ENCODE measurements at regions not wholly inside any gene's neighbourhood (a gene's known extent, or its start where the extent isn't known, plus 50 kb on each side); places are given as distances from the start of the nearest gene placed in this dataset.

GRCh38 chr14:44372231-44372630 is 134.9 kb downstream of the FSCB start:
- H3K9me3 ChIP-seq (ENCODE audit: control extremely low read depth in 1 of 3, control insufficient read depth in 2 of 3, insufficient read depth in 1 of 3, low read length in 2 of 3) = peaks cover 0 to 7% (median 6%) of the 10 kb centered on the region in 3 donors
- Mint-ChIP-seq H3K27ac (no peak overlapping the region), H3K4me1 (no peaks in the 10 kb centered on the region), H3K4me3 (no peak overlapping the region), H3K9me3 (ENCODE audit: insufficient read depth) (peaks cover 6% of the 10 kb centered on the region), H3K27me3 (no peaks in the 10 kb centered on the region)
- ATAC-seq (ENCODE audit: low read depth) (no peak), DNase-seq (no peak)
- no peak overlapping the region for H2AFZ ChIP-seq (ENCODE audit: insufficient read depth, low read depth, low read length, poor library complexity, severe bottlenecking)
- no peak overlapping the region for H3K27ac ChIP-seq (ENCODE audit: low read length in 2 of 2)
- H3K4me3 ChIP-seq (ENCODE audit: control extremely low read depth in 1 of 5, extremely low read depth in 1 of 5, insufficient read depth in 1 of 5, low read depth in 2 of 5, low read length in 4 of 5) = no peak overlapping the region
- no peak overlapping the region for H3K9ac ChIP-seq (ENCODE audit: low read length)
- H3K36me3 ChIP-seq (replicated peaks in 1 of 2; ENCODE audit: control extremely low read depth in 1 of 2, control insufficient read depth in 1 of 2, extremely low read depth in 1 of 2, insufficient read depth in 2 of 2, low read length in 1 of 2) = no peaks in the 10 kb centered on the region
- CTCF ChIA-PET = no interaction called here
- POLR2A ChIA-PET = no interaction called here
- no peaks in the 10 kb centered on the region for H3K27me3 ChIP-seq (replicated peaks in 1 of 4; ENCODE audit: control extremely low read depth in 1 of 4, control insufficient read depth in 3 of 4, insufficient read depth in 4 of 4, low read length in 3 of 4)
- no peaks in the 10 kb centered on the region for H4K20me1 ChIP-seq (ENCODE audit: control insufficient read depth, insufficient read depth, low read length, poor library complexity, severe bottlenecking)
- H3K4me1 ChIP-seq (ENCODE audit: control insufficient read depth in 2 of 2, insufficient read depth in 2 of 2, low read length in 2 of 2) = no peaks in the 10 kb centered on the region
- no peak overlapping the region for H3K4me2 ChIP-seq (replicated peaks; ENCODE audit: low read depth, low read length, poor library complexity, severe bottlenecking)
- H3K79me2 ChIP-seq (ENCODE audit: control insufficient read depth, insufficient read depth, low read length) = no peaks in the 10 kb centered on the region
- intact Hi-C loops (cut with micrococcal nuclease) = no loop called here
- TF ChIP-seq CTCF (IDR thresholded peaks at IDR 0.05) (no peak), EZH2 (IDR thresholded peaks at IDR 0.05; ENCODE audit: borderline replicate concordance, insufficient read depth, low read depth, low read length, poor library complexity, severe bottlenecking) (no peak)

- TF ChIP-seq EZH2 (IDR thresholded peaks at IDR 0.05; ENCODE audit: borderline replicate concordance, insufficient read depth, low read depth, low read length, poor library complexity, severe bottlenecking) = no peak
- TF ChIP-seq CTCF (IDR thresholded peaks at IDR 0.05) = no peak
- H3K27me3 ChIP-seq (replicated peaks in 1 of 4; ENCODE audit: control extremely low read depth in 1 of 4, control insufficient read depth in 3 of 4, insufficient read depth in 4 of 4, low read length in 3 of 4) = no peaks in the 10 kb centered on the region
- Mint-ChIP-seq H3K27me3 (no peaks in the 10 kb centered on the region), H3K27ac (no peak overlapping the region), H3K9me3 (ENCODE audit: insufficient read depth) (peaks cover 6% of the 10 kb centered on the region), H3K4me3 (no peak overlapping the region), H3K4me1 (no peaks in the 10 kb centered on the region)
- H3K27ac ChIP-seq (ENCODE audit: low read length in 2 of 2) = no peak overlapping the region
- CTCF ChIA-PET = no interaction called here
- H3K79me2 ChIP-seq (ENCODE audit: control insufficient read depth, insufficient read depth, low read length) = no peaks in the 10 kb centered on the region
- H3K4me1 ChIP-seq (ENCODE audit: control insufficient read depth in 2 of 2, insufficient read depth in 2 of 2, low read length in 2 of 2) = no peaks in the 10 kb centered on the region
- no peak overlapping the region for H3K4me3 ChIP-seq (ENCODE audit: control extremely low read depth in 1 of 5, extremely low read depth in 1 of 5, insufficient read depth in 1 of 5, low read depth in 2 of 5, low read length in 4 of 5)
- POLR2A ChIA-PET = no interaction called here
- no peak for ATAC-seq (ENCODE audit: low read depth)
- H4K20me1 ChIP-seq (ENCODE audit: control insufficient read depth, insufficient read depth, low read length, poor library complexity, severe bottlenecking) = no peaks in the 10 kb centered on the region
- no peak overlapping the region for H3K9ac ChIP-seq (ENCODE audit: low read length)
- no peaks in the 10 kb centered on the region for H3K9me3 ChIP-seq (ENCODE audit: control extremely low read depth in 1 of 3, control insufficient read depth in 2 of 3, insufficient read depth in 1 of 3, low read length in 2 of 3)
- H3K36me3 ChIP-seq (replicated peaks in 1 of 2; ENCODE audit: control extremely low read depth in 1 of 2, control insufficient read depth in 1 of 2, extremely low read depth in 1 of 2, insufficient read depth in 2 of 2, low read length in 1 of 2) = no peaks in the 10 kb centered on the region
- H3K4me2 ChIP-seq (replicated peaks; ENCODE audit: low read depth, low read length, poor library complexity, severe bottlenecking) = no peak overlapping the region
- intact Hi-C loops (cut with micrococcal nuclease) = no loop called here
- DNase-seq = no peak
- no CpG with 5 or more reads among the region's 1 CpG for WGBS (ENCODE audit: insufficient coverage)
- H2AFZ ChIP-seq (ENCODE audit: insufficient read depth, low read depth, low read length, poor library complexity, severe bottlenecking) = no peak overlapping the region
Observed at GRCh38 chr14:44370727-44371126, 136.4 kb downstream of the FSCB start.

Measured in B cell (primary cell).